Endothelial cell of umbilical vein (primary cell): ENCODE measurements at regions not wholly inside any gene's neighbourhood (a gene's known extent, or its start where the extent isn't known, plus 50 kb on each side); places are given as distances from the start of the nearest gene placed in this dataset.

ENCODE experiments used
- BruUV-seq: library from RNA; stranded (reverse); fragments of 400-500 nt; replicated peaks from 2 replicates; lab custom pipeline; 2021; lab: Mats Ljungman, UMichigan
- CTCF ChIA-PET: fragments of 300-600, 350-600 bp; sonication (Branson Sonifier 250); formaldehyde crosslinking; loops from one replicate; lab custom pipeline; 2021; ENCODE audit warnings: antibody characterized with exemption, inconsistent platforms; lab: Charles Lee
- POLR2A ChIA-PET: fragments of 300-600, 350-600 bp; sonication (Branson Sonifier 250); formaldehyde crosslinking; loops from one replicate; lab custom pipeline; 2021; ENCODE audit warnings: antibody characterized with exemption, inconsistent platforms; lab: Charles Lee
- DNase-seq: peaks from one replicate; pipeline ENCODE4 v3.0.0-alpha.2; 2011; ENCODE audit warnings: low read depth, low spot score
- FAIRE-seq: peaks from 2 replicates; lab custom pipeline; 2011; peaks lifted over from hg19 to GRCh38; lab: Jason Lieb, UNC
- H2AFZ ChIP-seq: 2 replicates; pipeline ENCODE4 v1.6.0; 2012; ENCODE audit warnings: low read depth, low read length, control low read depth, inconsistent platforms
- H3K27ac ChIP-seq: 2 replicates; pipeline ENCODE4 v1.5.1; 2011; ENCODE audit warnings: low read depth, mild to moderate bottlenecking, control low read depth, low read length, moderate library complexity; ENCODE audit not compliant: insufficient read depth
- H3K27me3 ChIP-seq, 2 experiments: 2 replicates each; pipeline versions ENCODE4 v1.6.0 to v1.6.1; 2011; ENCODE audit warnings: low read length in 2 of 2, mixed read lengths in 1 of 2; ENCODE audit not compliant: control insufficient read depth in 2 of 2, insufficient read depth in 2 of 2
- H3K36me3 ChIP-seq, 2 experiments: 2 replicates in 1 of 2; 3 replicates in 1 of 2; pipeline ENCODE4 v1.5.1; 2011; ENCODE audit warnings: low read length in 2 of 2, mild to moderate bottlenecking in 1 of 2, moderate library complexity in 1 of 2; ENCODE audit not compliant: control insufficient read depth in 2 of 2, insufficient read depth in 2 of 2; ENCODE audit errors: extremely low read depth in 1 of 2
- H3K4me1 ChIP-seq: 3 replicates; pipeline ENCODE4 v1.5.1; 2011; ENCODE audit warnings: mild to moderate bottlenecking, low read length; ENCODE audit not compliant: control insufficient read depth, insufficient read depth; ENCODE audit errors: extremely low read depth
- H3K4me2 ChIP-seq: 2 replicates; pipeline ENCODE4 v1.6.1; 2011; ENCODE audit warnings: low read length, control low read depth, mixed read lengths; ENCODE audit not compliant: insufficient read depth
- H3K4me3 ChIP-seq, 3 experiments: fragments of 200-600 bp in 1 of 3; sonication (generic), shearing (Covaris generic) in 1 of 3; replicated peaks in 1 of 3; 2 replicates each; pipeline ENCODE4 v1.5.1; 2011 to 2016; ENCODE audit warnings: control low read depth in 3 of 3, low read length in 3 of 3, mild to moderate bottlenecking in 2 of 3, inconsistent platforms in 1 of 3, low read depth in 1 of 3, moderate library complexity in 1 of 3; ENCODE audit not compliant: insufficient read depth in 1 of 3
- H3K79me2 ChIP-seq: 2 replicates; pipeline ENCODE4 v1.6.0; 2012; ENCODE audit warnings: low read length, inconsistent platforms; ENCODE audit not compliant: control insufficient read depth, insufficient read depth
- H3K9ac ChIP-seq: replicated peaks from 2 replicates; pipeline ENCODE3; 2011; ENCODE audit warnings: low read length, control low read depth; ENCODE audit not compliant: insufficient read depth; ENCODE audit errors: extremely low read depth
- H3K9me1 ChIP-seq: replicated peaks from 3 replicates; pipeline ENCODE4 v1.6.0; 2011; ENCODE audit warnings: mild to moderate bottlenecking, low read length; ENCODE audit not compliant: control insufficient read depth, insufficient read depth; ENCODE audit errors: extremely low read depth
- H3K9me3 ChIP-seq: replicated peaks from 2 replicates; pipeline ENCODE4 v1.5.1; 2012; ENCODE audit warnings: low read length, inconsistent platforms; ENCODE audit not compliant: control insufficient read depth, insufficient read depth
- H4K20me1 ChIP-seq: replicated peaks from 2 replicates; pipeline ENCODE3; 2011; ENCODE audit warnings: mild to moderate bottlenecking, low read length; ENCODE audit not compliant: control insufficient read depth, insufficient read depth; ENCODE audit errors: extremely low read depth
- EZH2 ChIP-seq: IDR thresholded peaks from 2 replicates; pipeline ENCODE4 v1.6.1; 2012; ENCODE audit warnings: borderline replicate concordance, low read depth, mild to moderate bottlenecking, moderate library complexity, low read length, inconsistent platforms; ENCODE audit not compliant: severe bottlenecking
- FOS ChIP-seq: IDR thresholded peaks from 2 replicates; pipeline ENCODE4 v1.6.1; 2011; ENCODE audit warnings: mild to moderate bottlenecking, low read length, moderate library complexity, borderline replicate concordance; ENCODE audit not compliant: insufficient read depth
- GATA2 ChIP-seq: IDR thresholded peaks from 2 replicates; pipeline ENCODE4 v1.7.0; 2011; ENCODE audit warnings: low read depth, mild to moderate bottlenecking, moderate library complexity, mixed read lengths, low read length; ENCODE audit not compliant: insufficient read length, insufficient read depth
- JUN ChIP-seq: IDR thresholded peaks from 2 replicates; pipeline ENCODE4 v1.6.1; 2011; ENCODE audit warnings: borderline replicate concordance, low read depth; ENCODE audit not compliant: insufficient read length, insufficient read depth
- MAX ChIP-seq: IDR thresholded peaks from 2 replicates; pipeline ENCODE4 v1.6.1; 2011; ENCODE audit not compliant: insufficient read depth, insufficient read length
- MYC ChIP-seq: IDR thresholded peaks from one replicate; pipeline ENCODE4 v1.6.1; 2011; ENCODE audit warnings: mild to moderate bottlenecking, low read depth, low read length
- POLR2A ChIP-seq: IDR thresholded peaks from 2 replicates; pipeline ENCODE4 v1.6.1; 2012; ENCODE audit warnings: low read depth, mild to moderate bottlenecking, control low read depth, low read length
- POLR2AphosphoS5 ChIP-seq: IDR thresholded peaks from 2 replicates; pipeline ENCODE4 v1.6.1; 2012; ENCODE audit warnings: low read depth, mild to moderate bottlenecking, control low read depth, low read length, moderate library complexity; ENCODE audit not compliant: insufficient read depth
- dilution Hi-C: fragments of 300-500 bp; cut with MboI; formaldehyde crosslinking; loops from one replicate; pipeline ENCODE4 v1.15.0; 2019; ENCODE audit warnings: low sequenced_read_pairs; ENCODE audit not compliant: extremely low pct_ligation_motif_present
- intact Hi-C: fragments of 100-400 bp; cut with micrococcal nuclease; formaldehyde crosslinking; loops from one replicate; pipeline ENCODE4 v1.10.0; 2022
- TF ChIP-seq, protein P1 (sequence below), 2 donors: IDR thresholded peaks; 1 replicate in 1 of 2; 2 replicates in 1 of 2; pipeline ENCODE4 v1.5.1; 2011; ENCODE audit warnings: low read length in 2 of 2, mild to moderate bottlenecking in 2 of 2, moderate library complexity in 2 of 2, control low read depth in 1 of 2, inconsistent platforms in 1 of 2, low read depth in 1 of 2; ENCODE audit not compliant: insufficient read depth in 1 of 2; ENCODE audit errors: extremely low read depth in 1 of 2

DNA sequence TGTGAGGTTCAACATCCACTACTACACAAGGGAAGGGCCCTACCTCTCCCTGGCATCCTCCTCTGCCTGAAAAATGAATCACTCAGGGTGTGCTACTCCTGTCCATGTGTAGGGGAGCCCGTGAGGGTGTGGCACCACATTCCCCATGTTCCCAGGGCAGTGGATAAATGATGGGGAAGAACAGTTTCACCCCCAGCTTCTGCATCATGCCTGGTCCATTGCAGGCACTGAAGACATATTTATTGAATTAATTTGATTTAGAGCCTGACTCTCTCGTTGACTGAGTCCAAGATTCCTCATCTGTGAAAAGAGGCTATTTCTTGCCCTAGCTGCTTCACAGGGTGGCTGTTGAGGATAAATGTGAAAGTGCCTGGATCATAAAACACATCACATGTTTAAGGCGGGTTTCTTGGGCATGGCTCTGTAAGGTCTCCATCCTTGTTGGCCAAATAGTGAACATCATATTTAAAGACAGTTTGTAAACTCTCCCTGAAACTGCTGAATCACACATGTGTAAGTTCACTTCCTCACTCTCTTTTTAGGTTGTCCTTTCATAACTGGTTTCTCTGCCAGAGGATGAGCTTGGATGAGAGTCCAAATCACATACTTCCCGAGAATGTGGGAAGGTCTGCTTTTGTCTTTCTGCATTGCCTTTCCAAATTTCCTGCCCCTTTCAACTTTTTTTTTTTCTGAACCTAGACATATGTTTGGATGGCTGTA is 79.7 kb upstream of the FYN start:
- ChIA-PET POLR2A (no interaction called here), CTCF (no interaction called here)
- no peak overlapping the region for H3K4me2 ChIP-seq
- H3K4me3 ChIP-seq, result no peak overlapping the region
- TF ChIP-seq MAX (no peak), POLR2AphosphoS5 (no peak), GATA2 (no peak), EZH2 (no peak), JUN (no peak), FOS (no peak), POLR2A (no peak), MYC (no peak)
- TF ChIP-seq, protein P1, sequence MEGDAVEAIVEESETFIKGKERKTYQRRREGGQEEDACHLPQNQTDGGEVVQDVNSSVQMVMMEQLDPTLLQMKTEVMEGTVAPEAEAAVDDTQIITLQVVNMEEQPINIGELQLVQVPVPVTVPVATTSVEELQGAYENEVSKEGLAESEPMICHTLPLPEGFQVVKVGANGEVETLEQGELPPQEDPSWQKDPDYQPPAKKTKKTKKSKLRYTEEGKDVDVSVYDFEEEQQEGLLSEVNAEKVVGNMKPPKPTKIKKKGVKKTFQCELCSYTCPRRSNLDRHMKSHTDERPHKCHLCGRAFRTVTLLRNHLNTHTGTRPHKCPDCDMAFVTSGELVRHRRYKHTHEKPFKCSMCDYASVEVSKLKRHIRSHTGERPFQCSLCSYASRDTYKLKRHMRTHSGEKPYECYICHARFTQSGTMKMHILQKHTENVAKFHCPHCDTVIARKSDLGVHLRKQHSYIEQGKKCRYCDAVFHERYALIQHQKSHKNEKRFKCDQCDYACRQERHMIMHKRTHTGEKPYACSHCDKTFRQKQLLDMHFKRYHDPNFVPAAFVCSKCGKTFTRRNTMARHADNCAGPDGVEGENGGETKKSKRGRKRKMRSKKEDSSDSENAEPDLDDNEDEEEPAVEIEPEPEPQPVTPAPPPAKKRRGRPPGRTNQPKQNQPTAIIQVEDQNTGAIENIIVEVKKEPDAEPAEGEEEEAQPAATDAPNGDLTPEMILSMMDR (IDR thresholded peaks at IDR 0.05; ENCODE audit: extremely low read depth in 1 of 2, insufficient read depth in 1 of 2, low read depth in 1 of 2, low read length in 2 of 2), result no peak
- no peak for DNase-seq
- dilution Hi-C loops, result no loop called here
- no peaks in the 10 kb centered on the region for H3K36me3 ChIP-seq
- H2AFZ ChIP-seq, result no peak overlapping the region
- no peaks in the 10 kb centered on the region for H3K9me3 ChIP-seq
- intact Hi-C loops, result no loop called here
- H3K27ac ChIP-seq, result no peak overlapping the region
- H3K27me3 ChIP-seq, result peaks cover 18 to 26% of the 10 kb centered on the region in 2 experiments
- no peaks in the 10 kb centered on the region for H4K20me1 ChIP-seq
- H3K9me1 ChIP-seq, result no peaks in the 10 kb centered on the region
- no TSS peak for BruUV-seq
- FAIRE-seq, result no peak
- no peaks in the 10 kb centered on the region for H3K4me1 ChIP-seq
- no peak overlapping the region for H3K9ac ChIP-seq
- no peaks in the 10 kb centered on the region for H3K79me2 ChIP-seq
